ENCODE measurements at regions not wholly inside any gene's neighbourhood (a gene's known extent, or its start where the extent isn't known, plus 50 kb on each side); places are given as distances from the start of the nearest gene placed in this dataset.

- Histone ChIP-seq H3K27ac (no peak overlapping the region), H3K4me3 (no peak overlapping the region), H3K36me3 (no peaks in the 10 kb centered on the region), H3K4me1 (no peaks in the 10 kb centered on the region), H3K27me3 (no peaks in the 10 kb centered on the region), H3K9me3 (no peaks in the 10 kb centered on the region)
- intact Hi-C loops (cut with DNase I; ENCODE audit: low total_unique reads) (no loop called here), in situ Hi-C loops (cut with MboI; ENCODE audit: low sequenced_read_pairs in 4 of 4) (no loop called here)
- DNase-seq (no peak), ATAC-seq (no peak)
- TF ChIP-seq POLR2A (IDR thresholded peaks at IDR 0.05) (no peak), CTCF (IDR thresholded peaks at IDR 0.05 in 4 of 5, conservative IDR thresholded peaks at IDR 0.05 in 1 of 5) (no peak)
These were observed 60.3 kb upstream of the POU2AF2 start for GRCh38 chr11:111185266-111185665.

- H3K36me3 ChIP-seq = no peaks in the 10 kb centered on the region
- intact Hi-C loops (cut with DNase I; ENCODE audit: low total_unique reads) = no loop called here
- no peaks in the 10 kb centered on the region for H3K9me3 ChIP-seq
- TF ChIP-seq CTCF (IDR thresholded peaks at IDR 0.05 in 4 of 5, conservative IDR thresholded peaks at IDR 0.05 in 1 of 5) (no peak), POLR2A (IDR thresholded peaks at IDR 0.05) (no peak)
- DNase-seq (no peak), ATAC-seq (no peak)
- H3K4me1 ChIP-seq = no peaks in the 10 kb centered on the region
- H3K4me3 ChIP-seq = no peak overlapping the region
- H3K27me3 ChIP-seq = no peaks in the 10 kb centered on the region
- no peak overlapping the region for H3K27ac ChIP-seq
- in situ Hi-C loops (cut with MboI; ENCODE audit: low sequenced_read_pairs in 4 of 4) = no loop called here
These were observed 61.8 kb upstream of the POU2AF2 start for GRCh38 chr11:111183706-111184105.

DNA sequence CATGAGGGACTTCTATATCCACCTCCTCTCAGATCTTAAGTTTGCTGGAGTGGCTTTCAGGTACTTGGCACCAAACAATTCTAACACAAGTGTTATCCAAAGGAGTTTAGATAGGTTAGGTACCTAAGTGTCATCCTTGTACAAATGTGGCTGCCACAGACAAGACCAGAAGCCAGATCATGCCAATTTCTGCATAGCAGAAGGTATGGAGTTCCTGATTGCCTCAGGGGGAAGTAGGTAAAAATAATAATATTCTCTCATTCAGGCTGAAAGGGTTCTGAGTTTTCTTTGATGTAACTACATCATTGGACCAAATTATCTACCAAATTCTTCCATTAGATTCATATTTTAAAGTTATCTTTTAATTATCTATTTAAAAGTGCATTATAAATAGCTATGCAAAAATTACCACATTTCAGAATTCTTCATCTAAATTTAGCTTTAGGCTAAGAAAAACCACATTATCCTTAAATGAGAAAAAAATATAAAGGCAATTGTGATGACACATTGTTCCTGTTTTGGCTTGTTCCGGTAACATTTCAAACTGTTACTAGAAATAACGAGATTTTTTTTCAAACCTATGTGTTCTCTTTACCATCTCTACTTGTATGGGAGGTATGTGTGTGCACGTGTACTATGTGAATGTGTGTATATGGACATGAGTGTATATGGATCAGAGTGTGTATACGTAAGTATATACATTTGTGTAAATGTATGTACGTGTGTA lies 66.2 kb upstream of the POU2AF2 start:
- no peaks in the 10 kb centered on the region for H3K4me1 ChIP-seq
- H3K36me3 ChIP-seq = no peaks in the 10 kb centered on the region
- TF ChIP-seq CTCF (IDR thresholded peaks at IDR 0.05 in 4 of 5, conservative IDR thresholded peaks at IDR 0.05 in 1 of 5) (no peak), POLR2A (IDR thresholded peaks at IDR 0.05) (no peak)
- ATAC-seq = no peak
- intact Hi-C loops (cut with DNase I; ENCODE audit: low total_unique reads) = no loop called here
- H3K27ac ChIP-seq = no peak overlapping the region
- no peaks in the 10 kb centered on the region for H3K9me3 ChIP-seq
- in situ Hi-C loops (cut with MboI; ENCODE audit: low sequenced_read_pairs in 4 of 4) = no loop called here
- no peaks in the 10 kb centered on the region for H3K27me3 ChIP-seq
- H3K4me3 ChIP-seq = no peak overlapping the region
- no peak for DNase-seq

DNA sequence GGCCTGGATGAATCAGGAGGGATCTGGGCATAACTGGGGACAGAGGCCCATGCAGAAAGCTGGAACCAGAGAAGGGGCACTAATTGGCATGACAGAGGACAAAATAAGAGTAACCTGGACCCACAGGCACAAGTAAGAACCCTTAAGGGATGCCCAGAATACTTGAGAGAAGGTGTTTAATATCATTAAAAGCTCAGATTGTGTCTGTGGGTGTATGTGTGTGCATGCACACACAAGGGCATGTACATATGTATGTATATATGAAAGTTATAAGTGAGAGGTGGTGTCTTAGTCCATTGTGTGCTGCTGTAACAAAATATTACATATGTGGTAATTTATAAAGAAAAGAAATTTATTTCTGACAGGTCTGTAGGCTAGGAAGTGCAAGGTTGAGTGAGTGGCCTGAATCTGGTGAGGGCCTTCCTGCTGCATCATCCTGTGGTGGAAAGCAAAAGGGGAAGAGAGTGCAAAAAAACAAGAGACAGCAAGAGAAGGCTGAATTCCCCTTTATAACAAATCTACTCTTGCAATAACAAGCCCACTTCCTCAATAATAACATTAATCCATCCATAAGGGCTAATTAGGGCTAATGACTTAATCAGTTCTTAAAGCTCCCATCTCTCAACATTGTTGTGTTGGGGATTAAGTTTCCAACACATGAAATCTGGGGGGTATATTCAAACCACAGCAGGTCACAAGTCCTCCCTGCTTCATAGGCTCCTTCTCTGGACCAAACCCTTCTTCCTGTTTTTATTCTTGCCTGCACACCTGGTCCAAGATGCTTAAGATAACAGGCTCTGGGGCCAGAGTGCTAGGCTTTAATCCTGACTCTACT lies 68.3 kb upstream of the POU2AF2 start:
- no peak for ATAC-seq
- in situ Hi-C loops (cut with MboI; ENCODE audit: low sequenced_read_pairs in 4 of 4) = no loop called here
- Histone ChIP-seq H3K27ac (no peak overlapping the region), H3K9me3 (no peaks in the 10 kb centered on the region), H3K4me3 (no peak overlapping the region), H3K27me3 (no peaks in the 10 kb centered on the region), H3K4me1 (no peaks in the 10 kb centered on the region), H3K36me3 (no peaks in the 10 kb centered on the region)
- TF ChIP-seq CTCF (IDR thresholded peaks at IDR 0.05 in 4 of 5, conservative IDR thresholded peaks at IDR 0.05 in 1 of 5) (no peak), POLR2A (IDR thresholded peaks at IDR 0.05) (no peak)
- no peak for DNase-seq
- intact Hi-C loops (cut with DNase I; ENCODE audit: low total_unique reads) = no loop called here
